HG02678 (cell line): ENCODE measurements at regions not wholly inside any gene's neighbourhood (a gene's known extent, or its start where the extent isn't known, plus 50 kb on each side); places are given as distances from the start of the nearest gene placed in this dataset.
"Not testable (repeated sequence)": the region's sequence is repeated elsewhere in the genome, so short reads cannot be mapped to it uniquely, and the experiment has no call there.

Source experiments
- ATAC-seq: cut with Tn5 transposase; IDR thresholded peaks from one replicate; pipeline ENCODE4 v1.9.1; 2021; ENCODE audit warnings: mild to moderate bottlenecking, moderate library complexity; ENCODE audit not compliant: unreplicated experiment

DNA sequence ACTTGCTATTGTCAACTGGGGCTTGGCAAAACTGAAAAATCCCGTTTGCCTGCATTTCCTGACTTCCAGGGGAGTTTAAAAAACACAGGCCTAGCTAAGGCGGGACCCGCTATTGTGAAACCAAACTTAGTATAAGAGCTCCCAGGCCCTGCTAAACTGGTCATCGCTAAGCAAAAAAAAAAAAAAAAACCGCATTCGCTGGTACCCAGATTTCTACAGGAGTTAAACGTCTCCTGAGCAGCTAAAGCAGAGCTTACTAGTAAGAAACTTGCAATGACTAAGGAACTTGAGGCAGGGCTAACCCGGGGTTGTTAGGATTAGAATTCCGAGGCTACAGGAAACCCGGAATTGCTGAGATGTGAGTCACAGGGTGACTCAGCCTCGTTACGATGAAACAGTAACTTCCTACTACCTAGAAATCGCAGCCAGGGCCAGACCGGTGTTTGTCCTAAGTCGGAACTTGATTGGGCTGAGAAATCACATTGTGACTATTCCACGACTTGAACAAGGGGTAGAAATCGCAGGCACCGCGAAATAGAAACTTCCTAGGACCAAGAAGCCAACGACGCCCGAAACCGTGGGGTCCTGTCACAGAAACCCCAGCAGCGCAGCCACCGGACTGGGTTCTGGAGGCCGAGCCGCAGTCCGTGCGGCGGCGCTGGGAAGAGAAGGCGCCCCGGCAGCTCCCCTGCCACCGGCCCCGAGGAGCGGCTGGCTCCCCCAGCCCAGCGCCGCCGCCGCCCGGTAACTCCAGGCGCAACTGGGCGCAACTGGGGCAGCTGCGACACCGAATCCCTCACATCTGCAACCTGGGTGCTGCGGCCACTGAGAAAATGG, 89.4 kb downstream of the ANXA2R start:
- ATAC-seq = peak; percentile 31

DNA sequence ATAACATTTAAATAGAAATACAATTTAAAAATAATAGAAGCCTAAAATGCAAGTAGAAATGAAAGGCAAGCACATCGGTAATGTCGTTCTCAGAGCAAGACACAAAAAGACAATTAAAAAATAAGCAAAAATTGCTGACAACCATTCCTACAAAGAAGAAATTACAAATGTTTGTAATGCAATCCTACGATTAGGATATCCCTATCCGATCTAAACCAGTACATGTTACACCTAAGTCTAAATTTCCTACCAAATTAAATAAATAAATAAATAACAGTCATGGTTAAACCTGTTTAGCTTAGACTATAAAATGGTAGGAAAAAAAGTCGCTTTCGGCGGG, 90.0 kb downstream of the ANXA2R start:
- no peak for ATAC-seq

DNA sequence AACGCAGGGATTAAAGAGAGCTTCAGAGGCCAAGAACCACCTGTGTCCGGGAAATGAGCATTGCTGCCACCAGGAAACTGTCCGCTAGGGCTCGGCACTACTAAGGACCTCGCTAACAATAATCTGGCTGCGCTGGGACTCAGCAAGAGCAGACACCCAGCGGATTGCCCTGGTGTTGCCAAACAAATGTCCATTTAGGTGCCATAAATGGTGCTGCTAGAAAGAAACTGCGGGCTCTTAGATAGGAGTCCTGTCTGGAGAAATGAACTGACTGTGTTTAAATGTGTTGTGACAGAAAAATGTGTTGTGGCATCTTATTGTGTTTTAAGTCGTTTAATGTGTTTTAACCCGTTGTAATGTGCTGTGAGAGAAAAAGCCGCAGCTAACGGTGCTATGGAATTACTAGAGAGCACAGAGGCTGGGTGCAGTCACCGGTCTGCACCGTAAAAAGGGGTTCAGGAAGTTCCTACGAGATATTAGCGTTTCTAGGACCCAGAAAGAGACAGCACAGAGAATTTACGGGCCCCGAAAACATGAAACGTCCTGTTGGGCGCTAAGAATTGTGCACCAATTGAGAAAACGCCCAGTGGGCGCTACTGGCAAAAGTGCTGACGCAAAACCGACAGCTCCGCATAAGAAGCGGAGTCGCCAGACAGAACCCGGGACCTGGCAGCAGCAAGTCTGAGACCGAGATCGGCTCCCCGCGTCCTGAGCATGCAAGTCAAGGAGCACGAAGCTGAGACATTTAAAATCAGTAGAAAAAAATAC, 90.6 kb downstream of the ANXA2R start:
- ATAC-seq = peak; percentile 63

DNA sequence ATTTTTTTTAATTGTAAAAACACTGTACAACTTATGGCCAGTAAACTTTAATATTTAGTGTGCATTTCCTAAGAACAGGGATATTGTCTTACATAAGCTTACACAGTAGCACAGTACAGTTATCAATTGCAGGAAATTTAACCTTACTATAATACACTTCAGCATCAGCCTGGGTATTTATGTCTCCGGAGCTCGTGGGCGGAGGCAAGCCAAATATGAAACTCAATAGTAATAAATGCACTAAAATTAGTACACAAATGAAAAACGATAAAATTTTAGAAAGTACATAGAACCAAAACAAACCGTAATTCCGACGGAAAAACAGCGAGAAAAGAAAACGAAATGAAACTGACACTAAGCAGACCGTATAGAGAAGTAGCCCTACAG, 91.2 kb downstream of the ANXA2R start:
- no peak for ATAC-seq

DNA sequence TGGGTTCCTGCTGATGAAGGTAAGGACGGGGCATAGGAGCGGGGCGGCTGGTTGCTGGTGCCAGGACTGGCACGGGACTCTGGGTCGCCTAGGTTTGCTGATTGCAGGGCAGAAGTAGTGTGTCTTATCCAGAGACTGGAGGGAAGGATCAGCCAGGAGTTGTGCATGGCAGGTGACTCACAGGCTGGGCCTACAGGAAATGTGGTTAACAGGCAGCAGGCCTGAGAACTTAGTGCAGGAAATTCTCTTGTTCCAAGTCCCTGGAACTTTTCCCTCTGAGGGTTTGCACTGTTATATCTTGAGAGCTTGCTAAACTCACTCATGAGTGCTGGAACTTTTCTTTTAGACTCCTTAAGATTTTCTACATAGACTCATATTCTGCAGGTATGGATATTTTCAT, 95.1 kb downstream of the ANXA2R start:
- ATAC-seq = no peak

DNA sequence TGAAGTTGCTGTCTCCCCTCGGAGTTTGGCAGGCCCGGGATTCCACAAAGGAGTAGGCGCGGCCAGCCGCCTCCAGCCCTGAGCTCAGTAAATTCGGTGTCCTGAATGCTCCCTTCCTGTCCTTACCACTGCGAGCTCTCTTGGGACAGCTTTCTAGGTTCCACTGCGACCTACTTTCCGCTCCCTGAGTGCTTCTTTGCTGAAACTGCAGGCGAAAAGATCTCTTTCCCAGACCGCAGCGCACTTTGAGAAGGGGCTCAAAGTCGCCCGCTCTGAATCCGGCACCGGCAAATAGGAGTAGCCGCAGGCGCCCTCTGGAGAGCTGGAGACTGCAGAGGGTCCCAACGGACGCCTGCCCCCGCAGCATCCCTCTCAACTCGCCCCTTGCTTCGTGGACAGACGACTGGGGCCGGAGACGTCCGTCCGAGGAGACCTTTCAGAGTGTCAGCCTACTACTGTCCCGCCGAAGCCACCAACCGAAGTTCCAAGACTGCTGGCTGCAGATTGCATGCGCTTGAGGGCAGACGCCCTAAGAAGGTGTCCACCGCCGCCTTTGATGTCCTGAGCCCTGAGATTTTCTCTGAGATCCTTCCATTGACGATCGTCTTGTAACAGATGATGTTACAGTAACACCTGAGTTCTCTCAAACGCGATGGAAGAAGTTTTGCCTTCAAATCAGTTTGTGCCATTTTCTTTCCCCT, 96.0 kb downstream of the ANXA2R start:
- ATAC-seq = no peak

DNA sequence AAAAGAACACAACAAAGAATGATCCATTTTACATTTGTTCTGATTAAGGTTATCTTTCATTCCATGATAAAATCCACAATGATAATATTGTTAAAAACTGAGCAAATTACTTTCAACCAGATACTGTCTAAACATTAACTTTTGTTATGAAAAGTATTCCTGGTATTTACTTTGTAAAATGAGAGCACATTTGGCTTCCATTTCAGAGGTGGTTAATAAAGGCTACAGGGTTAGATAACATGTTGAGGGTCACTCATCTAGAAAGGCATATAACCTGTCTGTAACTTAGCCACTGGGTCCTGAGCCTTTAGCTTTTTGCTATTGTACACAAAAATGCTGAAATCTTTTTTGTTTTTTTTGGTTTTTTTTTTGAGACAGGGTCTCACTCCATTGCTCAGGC, 99.3 kb downstream of the ANXA2R start:
- no peak for ATAC-seq

DNA sequence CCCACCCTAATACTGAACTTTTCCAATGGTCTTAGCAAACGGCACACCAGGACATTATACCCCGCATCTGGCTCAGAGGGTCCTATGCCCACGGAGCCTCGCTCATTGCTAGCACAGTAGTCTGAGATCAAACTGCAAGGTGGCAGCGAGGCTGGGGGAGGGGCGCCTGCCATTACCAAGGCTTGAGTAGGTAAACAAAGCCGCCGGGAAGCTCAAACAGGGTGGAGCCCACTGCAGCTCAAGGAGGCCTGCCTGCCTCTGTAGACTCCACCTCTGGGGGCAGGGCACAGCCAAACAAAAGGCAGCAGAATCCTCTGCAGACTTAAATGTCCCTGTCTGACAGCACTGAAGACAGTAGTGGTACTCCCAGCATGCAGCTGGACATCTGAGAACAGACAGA, 108.1 kb downstream of the ANXA2R start:
- not testable (repeated sequence) for ATAC-seq

DNA sequence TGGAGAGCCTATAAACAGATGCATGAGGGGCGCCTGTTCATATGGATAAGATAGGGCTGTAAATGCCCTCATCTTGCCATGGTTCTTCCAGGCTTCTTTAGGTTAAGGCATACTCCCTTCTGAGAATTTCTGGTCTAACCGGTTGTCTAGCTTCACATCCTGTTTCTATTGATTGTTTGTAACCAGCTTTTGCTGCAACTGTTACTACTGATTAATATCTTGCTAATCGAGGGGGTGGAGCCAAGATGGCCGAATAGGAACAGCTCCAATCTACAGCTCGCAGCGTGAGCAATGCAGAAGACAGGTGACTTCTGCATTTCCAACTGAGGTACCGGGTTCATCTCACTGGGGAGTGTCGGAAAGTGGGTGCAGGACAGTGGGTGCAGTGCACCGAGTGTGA, 108.7 kb downstream of the ANXA2R start:
- not testable (repeated sequence) for ATAC-seq

DNA sequence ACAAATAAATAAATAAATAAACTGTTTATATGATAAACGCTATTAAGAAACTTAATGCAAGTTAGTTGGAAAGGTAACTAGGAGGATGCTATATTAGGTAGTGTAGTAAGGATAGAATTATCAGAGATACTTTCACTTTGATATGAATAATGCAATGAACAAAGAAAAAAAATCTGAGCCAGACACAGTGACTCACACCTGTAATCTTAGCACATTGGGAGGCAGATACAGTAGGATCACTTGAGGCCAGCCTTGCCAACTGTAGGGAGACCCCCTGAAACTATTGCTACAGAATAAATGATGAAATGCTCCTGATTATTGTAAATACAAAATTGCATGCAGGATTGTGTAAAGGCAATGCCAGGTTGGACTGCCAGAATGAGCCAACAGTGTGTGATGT, 109.2 kb downstream of the ANXA2R start:
- ATAC-seq = no peak

DNA sequence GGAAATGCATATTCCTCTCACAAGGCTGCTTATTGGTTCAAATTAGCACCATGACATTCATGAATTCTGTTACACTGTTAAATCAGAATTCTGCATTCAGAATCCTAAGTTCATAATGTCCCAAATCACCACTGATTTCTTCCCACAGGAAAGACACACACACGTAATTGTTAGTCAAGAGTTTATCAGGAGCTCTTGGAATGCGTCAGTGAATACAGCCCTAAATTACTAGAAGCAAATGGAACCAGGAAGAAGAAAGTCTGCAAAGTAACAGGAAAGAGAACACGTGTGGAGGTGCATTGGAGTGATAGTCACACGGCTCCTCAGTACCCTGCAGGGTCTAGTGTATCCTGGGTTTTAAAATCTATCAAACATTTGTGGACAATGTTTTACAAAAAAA, 110.2 kb downstream of the ANXA2R start:
- no peak for ATAC-seq

DNA sequence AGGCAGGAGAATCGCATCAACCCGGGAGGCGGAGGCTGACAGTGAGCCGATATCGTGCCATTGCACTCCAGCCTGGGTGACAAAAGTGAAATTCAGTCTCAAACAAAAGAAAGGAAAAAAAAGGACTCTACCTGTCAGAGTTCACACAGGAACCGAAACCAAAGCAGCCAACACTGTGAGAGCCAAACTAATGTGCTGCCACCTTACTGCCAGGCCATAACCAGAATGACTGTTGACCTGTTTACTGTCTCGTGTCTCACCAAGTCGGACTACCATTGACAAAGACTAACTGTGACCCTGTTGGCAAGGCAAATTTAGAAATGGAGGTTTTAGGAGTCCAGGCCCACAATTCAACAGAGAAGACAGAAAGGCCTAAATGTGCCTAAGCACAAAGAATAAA, 112.4 kb downstream of the ANXA2R start:
- peak; percentile 72 for ATAC-seq

DNA sequence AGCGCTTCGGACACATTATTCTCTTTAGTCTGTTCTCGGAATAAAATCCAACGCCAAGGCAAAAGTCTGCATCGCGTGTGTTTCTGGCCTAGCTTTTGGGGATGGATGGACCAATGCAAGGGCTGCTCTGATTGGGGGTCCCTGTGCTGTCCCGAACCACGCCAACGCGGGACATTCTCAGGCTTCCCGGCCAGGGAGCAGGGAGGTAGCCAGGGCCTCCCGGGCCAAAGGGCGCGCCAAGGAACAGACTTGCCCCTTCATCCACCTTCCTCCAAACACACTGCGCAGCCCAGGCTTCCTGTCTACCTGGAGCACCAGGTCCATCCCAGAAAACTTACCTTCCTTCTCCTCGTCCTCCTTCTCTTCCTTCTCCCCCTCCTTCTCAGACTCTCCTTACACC, 113.0 kb upstream of the SELENOP start:
- no peak for ATAC-seq

DNA sequence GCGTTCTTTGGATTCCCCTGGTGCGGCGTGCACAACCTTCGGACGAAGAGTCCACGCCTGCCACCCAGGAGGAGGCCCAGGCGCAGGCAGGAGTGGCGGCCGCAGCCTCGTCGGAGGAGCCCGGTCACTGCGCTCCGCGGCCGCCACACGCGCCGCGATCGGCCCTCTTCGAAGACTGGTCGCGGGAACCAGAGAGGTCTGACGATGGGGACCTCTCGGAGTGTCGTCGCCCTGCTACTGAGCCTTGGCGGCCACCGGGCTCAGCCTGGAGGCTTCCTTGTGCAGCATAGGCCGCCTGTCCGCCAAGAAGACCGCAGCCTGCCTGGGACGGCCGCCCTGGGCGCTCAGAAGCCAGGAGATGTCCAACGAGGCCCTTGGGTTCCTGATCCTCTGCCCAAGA, 112.5 kb upstream of the SELENOP start:
- ATAC-seq = no peak

DNA sequence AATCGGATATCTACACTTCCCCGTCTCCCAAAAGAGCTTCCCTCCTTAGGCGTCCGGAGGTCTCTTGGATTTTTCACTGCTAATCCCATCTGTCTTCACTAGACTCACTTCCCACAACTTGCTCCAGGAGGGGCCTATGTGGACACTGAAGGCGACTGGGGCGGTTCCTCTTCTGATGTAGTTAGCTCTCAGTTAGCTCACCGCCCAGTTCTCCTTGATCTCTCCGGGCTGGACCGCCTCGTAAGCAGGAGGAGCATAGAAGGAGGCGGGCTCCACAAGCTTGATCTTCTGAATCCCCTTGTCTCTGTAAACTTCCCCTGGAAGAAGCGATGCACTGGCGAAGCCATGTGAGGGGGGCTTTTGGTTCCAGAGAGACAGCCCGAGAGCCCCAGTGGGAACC, 112.0 kb upstream of the SELENOP start:
- no peak for ATAC-seq

DNA sequence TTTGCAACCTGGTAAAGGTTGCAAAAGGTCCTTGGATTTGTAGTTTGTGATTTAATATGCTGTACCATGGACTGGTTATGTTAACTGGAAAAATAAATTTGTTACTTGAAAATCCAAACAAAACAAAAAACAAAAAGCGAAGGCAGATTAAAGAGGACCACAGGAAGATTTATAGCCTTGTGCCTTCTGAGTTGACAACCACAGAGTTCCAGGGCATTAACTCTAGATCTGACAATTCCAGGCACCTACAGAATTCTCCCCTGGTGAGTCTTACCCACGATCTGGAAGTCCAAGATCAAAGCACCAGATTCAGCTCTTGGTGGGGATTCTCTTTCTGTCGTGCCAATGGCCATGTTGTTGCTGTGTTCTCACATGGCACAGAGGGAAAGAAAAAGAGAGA, 107.9 kb upstream of the SELENOP start:
- no peak for ATAC-seq

DNA sequence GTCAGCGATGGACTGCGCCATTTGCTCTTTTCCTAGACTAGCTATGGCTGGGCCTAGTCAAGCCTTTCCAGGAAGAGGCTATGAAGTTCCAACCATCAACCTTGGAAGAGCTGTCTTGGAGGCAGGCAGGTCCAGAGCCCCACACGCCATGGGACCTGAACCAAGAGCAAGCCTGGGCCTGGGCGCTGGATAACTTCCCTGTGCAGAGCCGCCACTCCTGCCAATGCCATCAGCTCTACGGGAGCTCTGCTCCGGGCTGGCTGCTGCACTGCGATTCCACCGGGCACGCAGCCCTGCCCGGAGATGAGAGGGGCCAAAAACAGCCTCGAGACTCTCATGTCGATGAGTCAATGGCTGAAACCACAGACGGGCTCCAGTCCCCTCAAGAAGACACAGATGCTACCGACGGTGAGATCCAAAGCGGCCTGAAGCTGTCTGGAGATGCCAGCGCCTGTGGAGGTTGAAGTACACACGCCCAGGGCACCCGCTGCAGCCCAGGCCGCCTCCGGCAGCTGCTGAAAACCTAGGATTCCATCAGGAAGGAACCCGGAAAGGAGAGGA, 103.7 kb upstream of the SELENOP start:
- no peak for ATAC-seq

DNA sequence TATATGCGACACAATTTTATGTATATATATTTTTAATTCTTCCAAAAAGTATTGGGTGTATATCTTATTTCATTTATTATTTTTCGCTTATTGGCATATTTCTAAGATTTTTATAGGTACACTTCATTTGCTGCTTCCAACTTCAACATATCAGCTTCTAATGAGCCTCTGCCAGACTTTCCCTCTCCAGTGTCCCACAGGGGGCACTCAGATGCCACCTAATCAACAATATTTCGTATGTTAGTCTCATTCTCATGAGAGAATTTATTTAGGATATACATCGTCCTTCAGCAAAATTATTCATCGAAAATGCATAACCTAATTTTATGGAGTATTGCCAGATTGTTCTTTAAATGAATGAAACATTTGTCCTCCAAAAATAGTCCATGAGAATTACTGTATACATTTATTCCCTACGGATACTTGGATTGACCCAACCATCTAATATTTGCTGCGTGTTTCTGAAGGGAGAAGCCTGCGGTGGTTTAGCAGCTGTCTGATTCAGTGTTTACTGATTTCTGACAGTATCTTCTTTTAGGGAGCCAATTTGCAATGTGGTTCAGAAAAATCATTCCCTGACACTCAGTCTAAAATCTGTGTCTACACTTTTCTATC, 100.6 kb upstream of the SELENOP start:
- no peak for ATAC-seq

DNA sequence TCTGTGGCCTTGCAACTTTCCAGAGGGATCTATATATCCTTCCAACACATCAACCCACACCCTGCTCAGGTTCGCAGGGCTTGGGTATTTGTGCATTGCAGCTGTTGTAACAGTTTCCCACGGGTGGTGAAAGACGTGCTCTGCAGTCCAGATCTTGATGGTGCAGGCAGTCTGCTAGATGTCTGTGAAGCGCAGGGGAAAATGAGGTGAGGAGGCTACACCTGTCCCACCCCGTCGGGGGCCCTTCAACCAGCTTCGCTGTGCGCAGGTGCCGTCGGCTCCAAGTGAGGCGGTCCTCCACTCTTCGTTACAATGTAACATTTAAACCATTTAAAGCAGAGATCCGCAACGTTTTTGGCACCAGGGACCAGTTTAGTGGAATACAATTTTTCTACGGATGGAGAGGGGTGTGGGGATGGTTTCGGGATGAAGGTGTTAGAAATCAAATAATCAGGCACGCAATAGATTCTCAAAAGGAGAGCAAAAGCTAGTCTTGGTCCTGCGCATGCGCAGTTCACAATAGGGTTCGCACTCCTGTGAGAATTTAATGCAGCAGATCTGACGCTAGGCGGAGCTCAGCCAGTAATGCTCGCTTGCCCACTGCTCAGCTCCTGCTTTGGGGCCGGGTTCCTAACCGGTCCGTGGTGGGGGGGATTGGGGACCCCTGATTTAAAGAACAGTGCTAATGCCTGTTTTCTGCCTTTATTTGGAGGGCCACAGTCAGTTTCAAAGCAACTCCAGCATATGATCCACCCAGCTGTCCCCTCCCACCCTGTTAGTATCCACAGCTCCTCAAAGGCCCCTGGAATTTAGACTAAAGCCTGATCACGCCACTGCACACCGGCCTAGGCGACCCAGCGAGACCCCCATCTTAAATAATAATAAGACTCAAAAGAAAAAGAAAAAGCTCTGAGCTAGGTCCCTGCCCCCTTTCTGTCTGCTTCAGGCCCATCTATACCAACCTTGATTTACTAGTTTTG, 97.1 kb upstream of the SELENOP start:
- ATAC-seq = peak; percentile 91

DNA sequence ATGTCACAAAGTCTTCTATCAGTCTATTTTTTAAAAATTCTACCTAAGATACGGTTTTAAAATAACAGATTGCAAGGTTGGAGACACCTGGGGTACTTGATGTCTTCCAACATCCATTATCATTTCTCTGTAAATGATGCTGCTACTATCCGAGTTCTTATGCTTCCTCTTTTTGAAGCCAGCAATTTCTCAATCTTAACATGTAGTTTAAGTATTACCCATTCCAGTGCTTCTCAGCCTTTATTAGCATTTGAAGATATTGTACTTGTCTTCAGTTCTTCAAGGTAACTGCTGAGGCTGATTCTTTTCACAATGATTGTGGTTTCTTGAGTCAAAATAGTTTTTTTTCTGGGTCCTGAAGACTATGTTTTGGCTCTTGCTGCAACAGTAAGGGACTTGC, 96.4 kb upstream of the SELENOP start:
- no peak for ATAC-seq
